Astrocyte of the cerebellum (primary cell): ENCODE measurements at regions not wholly inside any gene's neighbourhood (a gene's known extent, or its start where the extent isn't known, plus 50 kb on each side); places are given as distances from the start of the nearest gene placed in this dataset.

Experiments used
- DNase-seq: peaks from one replicate; pipeline ENCODE4 v3.0.0-alpha.2; 2011; ENCODE audit warnings: low read depth
- H3K4me3 ChIP-seq: 2 replicates; pipeline ENCODE4 v1.5.1; 2011; ENCODE audit warnings: mild to moderate bottlenecking, low read depth, low read length, moderate library complexity
- in situ Hi-C: cut with HindIII; loops from 2 replicates; pipeline ENCODE4 v1.10.0; 2017; ENCODE audit warnings: low sequenced_read_pairs
- TF ChIP-seq, protein P1 (sequence below): IDR thresholded peaks from 2 replicates; pipeline ENCODE4 v1.5.1; 2012; ENCODE audit warnings: low read length, low read depth, moderate library complexity, mild to moderate bottlenecking; ENCODE audit errors: missing control alignments

DNA sequence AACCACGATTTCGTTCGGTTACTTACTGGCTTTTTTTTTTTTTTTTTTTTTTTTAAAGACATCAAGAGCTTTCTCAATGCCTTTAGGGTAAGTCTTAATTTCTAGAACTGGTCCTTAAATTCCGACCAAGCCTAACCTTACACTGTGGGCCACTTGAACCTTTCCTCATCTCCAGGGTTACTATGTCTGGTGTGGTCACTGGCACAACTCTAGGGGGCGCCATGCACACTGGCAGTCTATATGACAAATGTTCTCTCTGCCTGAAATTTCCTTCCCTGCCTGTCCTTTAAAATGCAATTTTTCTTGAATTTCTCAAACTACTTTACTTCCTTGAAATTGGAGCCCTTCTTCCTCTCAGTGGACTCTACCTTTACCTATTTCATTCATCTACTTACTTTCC is 227.4 kb downstream of the KLF5 start:
- H3K4me3 ChIP-seq: no peak overlapping the region
- DNase-seq: no peak
- in situ Hi-C loops: no loop called here
- TF ChIP-seq, protein P1, sequence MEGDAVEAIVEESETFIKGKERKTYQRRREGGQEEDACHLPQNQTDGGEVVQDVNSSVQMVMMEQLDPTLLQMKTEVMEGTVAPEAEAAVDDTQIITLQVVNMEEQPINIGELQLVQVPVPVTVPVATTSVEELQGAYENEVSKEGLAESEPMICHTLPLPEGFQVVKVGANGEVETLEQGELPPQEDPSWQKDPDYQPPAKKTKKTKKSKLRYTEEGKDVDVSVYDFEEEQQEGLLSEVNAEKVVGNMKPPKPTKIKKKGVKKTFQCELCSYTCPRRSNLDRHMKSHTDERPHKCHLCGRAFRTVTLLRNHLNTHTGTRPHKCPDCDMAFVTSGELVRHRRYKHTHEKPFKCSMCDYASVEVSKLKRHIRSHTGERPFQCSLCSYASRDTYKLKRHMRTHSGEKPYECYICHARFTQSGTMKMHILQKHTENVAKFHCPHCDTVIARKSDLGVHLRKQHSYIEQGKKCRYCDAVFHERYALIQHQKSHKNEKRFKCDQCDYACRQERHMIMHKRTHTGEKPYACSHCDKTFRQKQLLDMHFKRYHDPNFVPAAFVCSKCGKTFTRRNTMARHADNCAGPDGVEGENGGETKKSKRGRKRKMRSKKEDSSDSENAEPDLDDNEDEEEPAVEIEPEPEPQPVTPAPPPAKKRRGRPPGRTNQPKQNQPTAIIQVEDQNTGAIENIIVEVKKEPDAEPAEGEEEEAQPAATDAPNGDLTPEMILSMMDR: no peak

DNA sequence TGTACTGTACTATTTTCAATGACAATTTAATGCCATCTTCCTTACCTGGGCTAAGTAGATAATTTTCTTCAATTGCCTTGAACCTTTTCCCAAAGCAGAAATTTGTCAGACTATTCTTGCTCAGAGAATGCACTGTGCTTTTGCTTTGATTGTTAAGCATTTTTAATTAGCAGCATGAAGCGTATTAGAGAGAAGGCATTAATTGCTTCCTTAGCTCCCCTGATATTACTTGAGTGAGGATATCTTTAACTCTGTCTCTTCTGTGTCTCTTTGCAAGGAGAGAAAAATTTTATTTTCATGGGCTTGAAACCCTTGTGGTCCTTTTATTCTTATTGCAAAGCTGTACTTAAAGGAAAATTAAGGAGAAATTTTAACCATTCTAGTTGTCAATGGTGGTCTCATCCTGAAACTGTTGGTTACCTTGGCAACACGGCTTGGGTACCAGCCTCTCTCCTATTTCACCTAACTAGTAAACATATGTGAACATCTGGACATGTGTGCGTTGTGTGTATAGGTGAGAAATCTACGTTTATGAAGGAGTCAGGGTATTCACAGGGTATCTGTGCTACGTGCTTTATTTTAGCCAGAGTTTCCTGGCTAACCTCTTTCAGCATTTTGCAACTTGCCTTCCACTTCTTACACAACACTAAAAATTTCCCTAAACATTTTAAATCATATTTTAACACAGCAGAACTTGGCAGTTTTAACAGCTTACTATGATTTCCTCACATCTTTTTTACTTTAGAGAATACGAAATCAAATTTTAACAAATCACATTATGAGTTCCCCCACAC is 225.5 kb downstream of the KLF5 start:
- TF ChIP-seq, protein P1: no peak
- in situ Hi-C loops: no loop called here
- H3K4me3 ChIP-seq: no peak overlapping the region
- DNase-seq: no peak

DNA sequence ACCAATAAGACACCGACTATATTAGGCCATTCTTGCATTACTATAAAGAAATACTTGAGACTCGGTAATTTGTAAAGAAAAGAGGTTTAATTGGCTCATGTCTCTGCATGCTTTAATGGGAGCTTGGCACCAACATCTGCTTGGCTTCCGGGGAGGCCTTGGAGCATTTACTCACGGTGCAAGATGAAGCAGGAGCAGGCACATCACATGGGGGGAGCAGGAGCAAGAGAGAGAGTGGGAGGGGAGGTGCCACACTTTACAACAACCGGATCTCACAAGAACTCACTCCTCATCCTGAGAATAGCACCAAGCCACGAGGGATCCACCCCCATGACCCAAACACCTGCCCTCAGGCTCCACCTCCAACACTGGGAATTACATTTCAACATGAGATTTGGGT is 224.8 kb downstream of the KLF5 start:
- no peak for DNase-seq
- in situ Hi-C loops: no loop called here
- H3K4me3 ChIP-seq: no peak overlapping the region
- TF ChIP-seq, protein P1: no peak

DNA sequence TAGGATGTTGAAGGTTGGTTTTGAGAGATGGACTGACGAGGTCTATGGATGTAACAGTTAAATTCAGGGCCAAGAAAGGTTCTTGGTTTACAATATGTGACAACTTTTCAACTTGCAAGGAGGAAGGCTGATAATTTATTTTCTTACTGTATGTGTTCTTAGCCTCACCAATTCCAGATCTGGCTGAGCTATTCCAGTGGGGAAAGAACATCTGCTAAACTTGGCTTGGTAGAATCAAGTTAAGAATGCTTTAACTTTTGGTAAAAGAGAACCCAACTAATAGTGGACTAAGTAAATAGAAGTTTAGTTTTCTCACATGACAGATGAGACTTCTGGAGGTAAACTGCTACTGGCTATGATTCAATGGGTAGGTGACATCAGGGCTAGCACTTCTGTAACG is 222.9 kb downstream of the KLF5 start:
- in situ Hi-C loops: no loop called here
- TF ChIP-seq, protein P1: no peak
- DNase-seq: no peak
- no peak overlapping the region for H3K4me3 ChIP-seq

DNA sequence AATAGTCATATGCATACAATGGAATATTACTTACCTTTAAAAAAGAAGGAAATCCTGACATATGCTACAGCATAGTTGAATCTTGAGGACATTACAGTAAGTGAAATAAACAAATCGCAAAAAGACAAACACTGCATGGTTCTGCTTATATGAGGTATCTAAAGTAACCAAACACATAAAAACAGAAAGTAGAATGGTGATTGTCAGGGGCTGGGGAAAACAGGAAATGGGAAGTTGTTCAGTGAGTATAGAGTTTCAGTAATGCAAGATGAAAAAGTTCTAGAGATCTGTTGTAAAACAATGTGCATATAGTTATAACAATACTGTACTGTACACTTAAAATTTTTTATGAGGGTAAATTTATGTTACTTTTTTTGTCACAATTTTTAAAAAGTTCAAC is 219.4 kb downstream of the KLF5 start:
- no peak overlapping the region for H3K4me3 ChIP-seq
- TF ChIP-seq, protein P1: no peak
- in situ Hi-C loops: no loop called here
- DNase-seq: no peak

DNA sequence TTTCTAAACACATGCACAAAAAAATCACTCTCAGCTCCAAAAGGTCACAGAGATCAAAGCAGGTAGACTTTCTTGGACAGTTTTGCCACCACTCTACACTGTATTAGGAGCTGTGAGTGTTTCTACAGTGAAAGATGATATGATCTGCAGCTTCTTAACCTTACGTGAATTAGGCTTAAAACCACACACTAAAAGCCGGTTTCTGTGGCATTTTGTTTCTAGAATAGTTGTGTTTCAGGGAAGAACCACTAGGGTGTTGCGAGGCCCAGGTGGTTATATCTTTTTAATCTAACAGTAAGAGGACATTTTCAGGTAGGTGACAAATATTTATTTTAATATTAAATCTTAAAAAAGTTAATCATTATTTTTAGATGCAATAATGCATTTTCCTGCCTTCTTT is 216.4 kb downstream of the KLF5 start:
- in situ Hi-C loops: no loop called here
- no peak overlapping the region for H3K4me3 ChIP-seq
- DNase-seq: no peak
- TF ChIP-seq, protein P1: no peak
